ENCODE measurements at regions not wholly inside any gene's neighbourhood (a gene's known extent, or its start where the extent isn't known, plus 50 kb on each side); places are given as distances from the start of the nearest gene placed in this dataset.

- DNase-seq (ENCODE audit: low read depth in 2 of 2), result no peak
These were observed 55.4 kb downstream of the XCL1 start for GRCh38 chr1:168631671-168632400.

GRCh38 chr1:168634951-168635532 lies 58.6 kb downstream of the XCL1 start:
- DNase-seq (ENCODE audit: low read depth in 2 of 2), result no peak

- no peak for DNase-seq (ENCODE audit: low read depth in 2 of 2)
These were observed 59.8 kb downstream of the XCL1 start for GRCh38 chr1:168636200-168636599.

- DNase-seq (ENCODE audit: low read depth in 2 of 2), result peak in 1 of 2 experiments; percentile 28
These were observed 60.3 kb downstream of the XCL1 start for GRCh38 chr1:168636642-168637111.

GRCh38 chr1:168637350-168637991 lies 61.1 kb downstream of the XCL1 start:
- DNase-seq (ENCODE audit: low read depth in 2 of 2), result no peak

GRCh38 chr1:168638884-168639283 lies 62.5 kb downstream of the XCL1 start:
- no peak for DNase-seq (ENCODE audit: low read depth in 2 of 2)

- DNase-seq (ENCODE audit: low read depth in 2 of 2), result no peak
These were observed 63.8 kb downstream of the XCL1 start for GRCh38 chr1:168640182-168640581.

- no peak for DNase-seq (ENCODE audit: low read depth in 2 of 2)
These were observed 64.4 kb downstream of the XCL1 start for GRCh38 chr1:168640836-168641235.

GRCh38 chr1:168643152-168643551 lies 66.7 kb downstream of the XCL1 start:
- no peak for DNase-seq (ENCODE audit: low read depth in 2 of 2)
